H1 (cell line): ENCODE measurements at regions not wholly inside any gene's neighbourhood (a gene's known extent, or its start where the extent isn't known, plus 50 kb on each side); places are given as distances from the start of the nearest gene placed in this dataset.

Source experiments
- CTCF ChIA-PET: fragments of 300-600 bp; sonication (Branson Sonifier 250); formaldehyde crosslinking; loops from one replicate; lab custom pipeline; 2021; ENCODE audit not compliant: partially characterized antibody; lab: Charles Lee
- POLR2A ChIA-PET: fragments of 300-600 bp; sonication (Branson Sonifier 250); formaldehyde crosslinking; loops from one replicate; lab custom pipeline; 2021; ENCODE audit warnings: inconsistent platforms; ENCODE audit not compliant: partially characterized antibody; lab: Charles Lee
- DNase-seq, 2 experiments: peaks; one replicate each; pipeline versions ENCODE4 v3.0.0 to v3.0.0-alpha.2; 2010 to 2022; ENCODE audit warnings: low spot score in 2 of 2, low read depth in 1 of 2, mixed read lengths in 1 of 2
- FAIRE-seq: peaks from 2 replicates; lab custom pipeline; 2011; peaks lifted over from hg19 to GRCh38; lab: Jason Lieb, UNC
- H2AFZ ChIP-seq: 2 replicates; pipeline ENCODE4 v1.8.1; 2012; ENCODE audit warnings: low read length, inconsistent platforms
- H2AK5ac ChIP-seq: 2 replicates; pipeline ENCODE4 v1.6.1; 2013; ENCODE audit warnings: low read depth, low read length
- H2BK120ac ChIP-seq: replicated peaks from 2 replicates; pipeline ENCODE3; 2013; ENCODE audit warnings: low read depth, low read length, inconsistent platforms
- H2BK12ac ChIP-seq: 2 replicates; pipeline ENCODE4 v1.6.1; 2013; ENCODE audit warnings: low read depth, low read length
- H2BK15ac ChIP-seq: 2 replicates; pipeline ENCODE4 v1.6.1; 2013; ENCODE audit warnings: low read length
- H2BK20ac ChIP-seq: 2 replicates; pipeline ENCODE4 v1.6.1; 2013; ENCODE audit warnings: low read length
- H2BK5ac ChIP-seq: 2 replicates; pipeline ENCODE4 v1.6.1; 2013; ENCODE audit warnings: low read depth, low read length
- H3K14ac ChIP-seq: 2 replicates; pipeline ENCODE4 v1.6.1; 2013; ENCODE audit warnings: inconsistent platforms; ENCODE audit not compliant: insufficient read length
- H3K18ac ChIP-seq: 2 replicates; pipeline ENCODE4 v1.6.1; 2013; ENCODE audit warnings: low read length; ENCODE audit errors: extremely low read depth
- H3K23ac ChIP-seq: 2 replicates; pipeline ENCODE4 v1.6.1; 2013; ENCODE audit warnings: inconsistent platforms; ENCODE audit not compliant: insufficient read length
- H3K23me2 ChIP-seq: 2 replicates; pipeline ENCODE4 v1.6.1; 2013; ENCODE audit warnings: low read depth, low read length
- H3K27ac ChIP-seq: 2 replicates; pipeline ENCODE4 v1.6.1; 2011; ENCODE audit warnings: low read depth, low read length, inconsistent platforms
- H3K27me3 ChIP-seq, 4 experiments: replicated peaks in 1 of 4; 1 replicate in 1 of 4; 2 replicates in 3 of 4; pipeline versions ENCODE4 v1.6.1 to v1.8.1; 2011 to 2013; ENCODE audit warnings: low read length in 3 of 4, mild to moderate bottlenecking in 3 of 4, inconsistent platforms in 2 of 4, mixed read lengths in 2 of 4, moderate library complexity in 1 of 4; ENCODE audit not compliant: control insufficient read depth in 3 of 4, insufficient read depth in 3 of 4; ENCODE audit errors: extremely low read depth in 1 of 4
- H3K36me3 ChIP-seq, 4 experiments: 2 replicates each; pipeline versions ENCODE4 v1.6.1 to v1.8.1; 2011 to 2013; ENCODE audit warnings: mild to moderate bottlenecking in 4 of 4, low read length in 3 of 4, moderate library complexity in 2 of 4, control low read depth in 1 of 4, inconsistent platforms in 1 of 4; ENCODE audit not compliant: insufficient read depth in 4 of 4, control insufficient read depth in 2 of 4
- H3K4ac ChIP-seq: replicated peaks from 2 replicates; pipeline ENCODE3; 2013; ENCODE audit warnings: low read length, low read depth, mixed read lengths, inconsistent platforms; ENCODE audit not compliant: insufficient read length
- H3K4me1 ChIP-seq, 4 experiments: replicated peaks in 1 of 4; 1 replicate in 1 of 4; 2 replicates in 3 of 4; pipeline versions ENCODE4 v1.6.1 to v1.8.1; 2011 to 2013; ENCODE audit warnings: low read length in 3 of 4, inconsistent platforms in 2 of 4, mixed read lengths in 1 of 4; ENCODE audit not compliant: insufficient read depth in 4 of 4, control insufficient read depth in 3 of 4
- H3K4me2 ChIP-seq, 2 experiments: 2 replicates each; pipeline versions ENCODE4 v1.6.1 to v1.8.1; 2011 to 2013; ENCODE audit warnings: low read depth in 2 of 2, low read length in 2 of 2, control low read depth in 1 of 2, inconsistent platforms in 1 of 2, mild to moderate bottlenecking in 1 of 2; ENCODE audit not compliant: insufficient read depth in 1 of 2
- H3K4me3 ChIP-seq, 4 experiments: fragments of 200-600, 300-600 bp in 1 of 4; sonication (generic), shearing (Covaris generic), sonication (Bioruptor Twin) in 1 of 4; 2 replicates each; pipeline versions ENCODE4 v1.5.1 to v1.8.1; 2011 to 2016; ENCODE audit warnings: low read length in 4 of 4, low read depth in 3 of 4, control low read depth in 2 of 4, inconsistent platforms in 2 of 4, mild to moderate bottlenecking in 2 of 4, mixed read lengths in 1 of 4, moderate library complexity in 1 of 4; ENCODE audit not compliant: insufficient read depth in 2 of 4; ENCODE audit errors: extremely low read depth in 1 of 4
- H3K56ac ChIP-seq: replicated peaks from 2 replicates; pipeline ENCODE3; 2013; ENCODE audit warnings: low read depth, mild to moderate bottlenecking, mixed read lengths, low read length, inconsistent platforms; ENCODE audit not compliant: insufficient read length
- H3K79me1 ChIP-seq: 2 replicates; pipeline ENCODE4 v1.6.1; 2013; ENCODE audit warnings: low read depth, low read length, control low read depth
- H3K79me2 ChIP-seq, 2 experiments: 2 replicates each; pipeline versions ENCODE4 v1.6.1 to v1.8.1; 2012 to 2013; ENCODE audit warnings: low read length in 2 of 2, mild to moderate bottlenecking in 2 of 2, inconsistent platforms in 1 of 2; ENCODE audit not compliant: insufficient read depth in 2 of 2, control insufficient read depth in 1 of 2
- H3K9ac ChIP-seq, 4 experiments: replicated peaks in 1 of 4; 1 replicate in 1 of 4; 2 replicates in 3 of 4; pipeline versions ENCODE4 v1.6.1 to v1.8.1; 2011 to 2013; ENCODE audit warnings: low read depth in 3 of 4, low read length in 3 of 4, control low read depth in 2 of 4, mild to moderate bottlenecking in 2 of 4, moderate library complexity in 2 of 4, inconsistent platforms in 1 of 4; ENCODE audit errors: extremely low read depth in 1 of 4
- H3K9me3 ChIP-seq, 2 experiments: 2 replicates each; pipeline versions ENCODE4 v1.6.1 to v1.8.1; 2012 to 2013; ENCODE audit warnings: mild to moderate bottlenecking in 2 of 2, moderate library complexity in 2 of 2, control low read depth in 1 of 2, inconsistent platforms in 1 of 2, low read depth in 1 of 2, low read length in 1 of 2, mixed read lengths in 1 of 2; ENCODE audit not compliant: insufficient read depth in 2 of 2
- H4K20me1 ChIP-seq, 2 experiments: replicated peaks in 1 of 2; 2 replicates each; pipeline versions ENCODE3 to v1.8.1; 2011 to 2013; ENCODE audit warnings: inconsistent platforms in 2 of 2, low read length in 2 of 2, mild to moderate bottlenecking in 1 of 2; ENCODE audit not compliant: insufficient read depth in 2 of 2, control insufficient read depth in 1 of 2
- H4K5ac ChIP-seq: 2 replicates; pipeline ENCODE4 v1.6.1; 2013; ENCODE audit warnings: low read length, low read depth, mixed read lengths, inconsistent platforms; ENCODE audit not compliant: insufficient read length
- H4K8ac ChIP-seq: 2 replicates; pipeline ENCODE4 v1.8.0; 2013; ENCODE audit warnings: mild to moderate bottlenecking, moderate library complexity, low read length, inconsistent platforms; ENCODE audit not compliant: insufficient read depth; ENCODE audit errors: extremely low read depth
- H4K91ac ChIP-seq: replicated peaks from 2 replicates; pipeline ENCODE3; 2013; ENCODE audit warnings: low read length, mixed read lengths, inconsistent platforms; ENCODE audit not compliant: insufficient read length
- ASH2L ChIP-seq: fragments of 200-600, 300-600 bp; sonication (generic); IDR thresholded peaks from one replicate; pipeline ENCODE4 v1.7.1; 2017; ENCODE audit warnings: low read length
- CBX5 ChIP-seq: fragments of 300-800, 300-1000 bp; sonication (generic); IDR thresholded peaks from 2 replicates; pipeline ENCODE4 v1.7.1; 2016; ENCODE audit warnings: antibody characterized with exemption, low read length, low read depth
- GABPA ChIP-seq: IDR thresholded peaks from 2 replicates; pipeline ENCODE4 v1.6.1; 2011; ENCODE audit warnings: mild to moderate bottlenecking, low read length, moderate library complexity, borderline replicate concordance; ENCODE audit not compliant: insufficient read depth
- HDAC6 ChIP-seq: IDR thresholded peaks from one replicate; pipeline ENCODE4 v1.7.1; 2012; ENCODE audit warnings: low read depth, mild to moderate bottlenecking, inconsistent platforms, low read length, moderate library complexity
- KDM4A ChIP-seq: IDR thresholded peaks from one replicate; pipeline ENCODE4 v1.7.1; 2012; ENCODE audit warnings: low read depth, mild to moderate bottlenecking, moderate library complexity, low read length, inconsistent platforms; ENCODE audit not compliant: severe bottlenecking
- POLR2A ChIP-seq, 2 experiments: IDR thresholded peaks; 1 replicate in 1 of 2; 2 replicates in 1 of 2; pipeline ENCODE4 v1.6.1; 2011; ENCODE audit warnings: low read depth in 2 of 2, low read length in 2 of 2, mild to moderate bottlenecking in 2 of 2; ENCODE audit errors: control extremely low read depth in 1 of 2
- RNF2 ChIP-seq: fragments of 200-900, 300-1000 bp; sonication (generic); IDR thresholded peaks from 2 replicates; pipeline ENCODE4 v1.7.1; 2016; ENCODE audit warnings: borderline replicate concordance, low read depth, mild to moderate bottlenecking, antibody characterized with exemption, low read length; ENCODE audit not compliant: poor library complexity, severe bottlenecking; ENCODE audit errors: missing control alignments
- SP4 ChIP-seq: IDR thresholded peaks from 2 replicates; pipeline ENCODE4 v1.6.1; 2012; ENCODE audit warnings: low read length, inconsistent platforms
- TCF12 ChIP-seq: IDR thresholded peaks from 2 replicates; pipeline ENCODE4 v1.6.1; 2011; ENCODE audit warnings: low read depth, mild to moderate bottlenecking, low read length
- TEAD4 ChIP-seq: IDR thresholded peaks from 2 replicates; pipeline ENCODE4 v1.6.1; 2012; ENCODE audit warnings: low read depth, low read length, inconsistent platforms, mixed read lengths
- WGBS, 2 experiments: shearing (Covaris generic) in 1 of 2; methylation state at CpG; one replicate each; pipeline versions ENCODE4 v1.1.6 to v1.1.7; 2013 to 2015; ENCODE audit warnings: low lambda C conversion rate in 2 of 2, mixed read lengths in 2 of 2, inconsistent platforms in 1 of 2, low coverage in 1 of 2, missing lambda C conversion rate in 1 of 2; ENCODE audit not compliant: insufficient replicate concordance in 2 of 2, insufficient coverage in 1 of 2, insufficient read length in 1 of 2; ENCODE audit errors: extremely low coverage in 1 of 2, missing lambda C conversion rate in 1 of 2; 5-methylcytosine and 5-hydroxymethylcytosine counted together

DNA sequence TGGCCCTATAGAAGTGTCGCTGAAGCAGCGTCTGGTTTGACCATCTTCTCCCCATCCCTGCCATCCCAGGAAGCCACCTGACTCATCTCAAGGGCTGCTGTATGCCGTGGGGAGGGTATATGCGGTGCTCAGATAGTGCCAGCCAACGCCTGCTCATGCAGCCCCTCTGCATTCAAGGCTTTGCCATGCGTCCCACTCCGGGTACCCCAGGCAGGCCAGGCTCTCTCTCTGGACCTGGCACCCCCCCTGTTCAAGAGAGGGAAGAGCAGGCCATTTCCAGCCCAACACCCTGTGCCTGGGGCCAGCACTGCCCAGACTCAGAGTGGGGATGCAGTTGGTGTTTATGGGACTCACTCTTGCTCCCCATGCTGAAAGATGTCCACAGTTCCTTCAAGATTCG, 130.0 kb downstream of the GLI2 start:
- Histone ChIP-seq H3K4me1 (peaks cover 14 to 49% (median 26%) of the 10 kb centered on the region in 4 experiments), H2BK12ac (no peak overlapping the region; the same call in 1 of the 2 replicates), H3K79me1 (peaks cover 24% of the 10 kb centered on the region), H2BK5ac (no peak overlapping the region), H4K5ac (no peak overlapping the region), H3K23me2 (no peaks in the 10 kb centered on the region), H3K18ac (no peak overlapping the region), H2BK120ac (no peak overlapping the region), H3K9me3 (no peaks in the 10 kb centered on the region), H3K9ac (no peak overlapping the region), H3K27me3 (peaks cover 0 to 4% (median 0%) of the 10 kb centered on the region in 4 experiments; a peak in 1 of 7 replicates), H3K14ac (no peak overlapping the region), H2AFZ (no peak overlapping the region), H2BK15ac (no peak overlapping the region), H3K27ac (peak overlapping the region; percentile 19; the same call in 1 of the 2 replicates), H4K8ac (no peak overlapping the region), H4K20me1 (peaks cover 35 to 37% of the 10 kb centered on the region in 2 experiments), H3K56ac (no peak overlapping the region), H3K4ac (no peak overlapping the region)
- DNase-seq (no peak), FAIRE-seq (no peak)
- WGBS, 2 experiments, result 88% methylated on average over 8 of the region's 8 CpGs; no CpG with 5 or more reads in 1 of the 2 experiments
- CTCF ChIA-PET, result interaction anchor here (0.8 to 17.5 kb wide), 8 partner anchors 8 to 170 kb away, joined by 3 to 158 read pairs (median 6); no protein-coding TSS in a partner anchor
- TF ChIP-seq HDAC6 (no peak), ASH2L (no peak), RNF2 (no peak), GABPA (no peak), TEAD4 (no peak), POLR2A (IDR thresholded peaks at IDR 0.05; ENCODE audit: control extremely low read depth in 1 of 2, low read depth in 2 of 2, low read length in 2 of 2) (no peak), KDM4A (no peak), TCF12 (no peak), CBX5 (no peak), SP4 (no peak)
- TF ChIP-seq, all 59 proteins: peak for 0
- Histone ChIP-seq H2AK5ac (no peak overlapping the region), H2BK20ac (no peak overlapping the region), H3K23ac (no peak overlapping the region), H3K79me2 (peaks cover 0 to 46% of the 10 kb centered on the region in 2 experiments; a peak in 2 of 4 replicates), H3K4me2 (no peak overlapping the region), H3K4me3 (no peak overlapping the region), H4K91ac (no peak overlapping the region), H3K36me3 (no peaks in the 10 kb centered on the region)
- POLR2A ChIA-PET, result interaction anchor here (1.4 kb wide), 1 partner anchor 8 kb away, joined by 3 read pairs; no protein-coding TSS in a partner anchor
